ENCODE measurements at regions not wholly inside any gene's neighbourhood (a gene's known extent, or its start where the extent isn't known, plus 50 kb on each side); places are given as distances from the start of the nearest gene placed in this dataset.
"Not testable (repeated sequence)": the region's sequence is repeated elsewhere in the genome, so short reads cannot be mapped to it uniquely, and the experiment has no call there.

- DNase-seq (ENCODE audit: low read depth) = not testable (repeated sequence)
Measured at GRCh38 chr21:15477773-15478172, 252.0 kb upstream of the USP25 start.

GRCh38 chr21:15480160-15480559 is 249.6 kb upstream of the USP25 start:
- DNase-seq (ENCODE audit: low read depth) = no peak

DNA sequence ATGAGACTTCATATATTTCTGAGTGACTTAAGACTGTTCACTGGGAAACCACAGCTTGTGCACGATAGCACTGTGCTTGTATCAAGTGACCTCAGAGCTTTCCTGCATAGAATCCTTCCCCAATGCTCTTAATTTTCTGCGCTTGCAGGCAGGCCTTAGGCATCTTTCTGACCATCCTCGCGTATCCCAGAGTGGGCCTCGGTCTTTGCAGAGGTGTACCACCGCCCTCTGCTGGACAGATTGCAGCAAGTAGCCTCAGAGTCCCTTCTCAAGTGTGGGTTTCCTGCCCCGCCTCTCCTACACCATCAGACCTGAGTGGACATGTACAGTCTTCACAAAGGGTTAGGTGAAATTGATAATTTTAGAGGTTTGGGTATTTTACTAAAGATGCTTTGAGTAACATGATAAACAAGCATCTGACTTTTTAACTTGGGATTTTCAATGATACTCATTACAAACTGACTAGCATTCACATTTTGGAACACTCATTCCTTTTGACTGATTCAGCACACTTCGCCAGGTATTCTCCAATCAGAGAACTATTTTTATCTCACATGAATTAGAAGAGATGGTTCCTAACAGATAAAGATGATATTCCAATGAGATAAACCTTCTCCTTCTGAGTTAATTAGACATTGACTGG is 246.5 kb upstream of the USP25 start:
- DNase-seq (ENCODE audit: low read depth) = peak; percentile 60

GRCh38 chr21:15486460-15487195 is 243.2 kb upstream of the USP25 start:
- no peak for DNase-seq (ENCODE audit: low read depth)

GRCh38 chr21:15487196-15487550 is 242.6 kb upstream of the USP25 start:
- no peak for DNase-seq (ENCODE audit: low read depth)

DNA sequence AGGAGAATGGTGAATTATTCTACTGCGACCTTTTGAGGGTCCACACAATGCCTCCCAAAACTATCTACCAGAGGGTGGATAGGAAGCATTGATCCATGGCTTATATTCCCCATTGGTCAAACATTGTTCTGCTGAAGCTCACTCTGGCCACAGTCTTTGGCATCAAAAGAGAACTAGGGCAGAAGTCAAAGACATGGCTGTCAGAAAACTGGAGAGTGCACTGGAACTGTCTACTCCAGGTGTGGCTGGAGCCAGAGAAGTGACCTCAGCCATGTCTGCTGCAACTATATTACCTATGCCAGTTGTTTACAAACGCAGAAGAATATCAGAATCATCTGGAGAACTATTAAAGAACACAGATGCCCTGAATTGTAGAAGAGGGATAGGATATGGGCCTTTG is 238.7 kb upstream of the USP25 start:
- DNase-seq (ENCODE audit: low read depth) = no peak

DNA sequence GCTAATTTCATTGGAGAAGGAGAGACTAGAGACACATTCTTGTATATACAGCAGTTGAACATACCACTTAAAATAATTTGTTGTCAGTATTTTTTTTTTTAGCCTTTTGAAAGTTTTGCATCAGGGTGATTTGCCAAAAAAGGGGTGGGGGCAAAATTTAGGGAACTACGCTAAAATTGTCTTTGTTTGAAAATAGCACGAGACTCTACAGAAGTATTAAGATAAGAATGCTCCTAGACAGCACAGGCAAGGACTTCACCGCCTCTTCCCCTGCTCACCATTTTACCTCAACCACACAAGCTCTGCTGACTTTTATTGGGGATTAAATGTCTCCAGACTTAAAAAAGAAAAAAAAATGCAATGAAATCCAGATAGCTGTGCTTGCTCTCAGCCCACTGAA is 236.1 kb upstream of the USP25 start:
- no peak for DNase-seq (ENCODE audit: low read depth)

GRCh38 chr21:15494481-15494880 is 235.3 kb upstream of the USP25 start:
- no peak for DNase-seq (ENCODE audit: low read depth)

DNA sequence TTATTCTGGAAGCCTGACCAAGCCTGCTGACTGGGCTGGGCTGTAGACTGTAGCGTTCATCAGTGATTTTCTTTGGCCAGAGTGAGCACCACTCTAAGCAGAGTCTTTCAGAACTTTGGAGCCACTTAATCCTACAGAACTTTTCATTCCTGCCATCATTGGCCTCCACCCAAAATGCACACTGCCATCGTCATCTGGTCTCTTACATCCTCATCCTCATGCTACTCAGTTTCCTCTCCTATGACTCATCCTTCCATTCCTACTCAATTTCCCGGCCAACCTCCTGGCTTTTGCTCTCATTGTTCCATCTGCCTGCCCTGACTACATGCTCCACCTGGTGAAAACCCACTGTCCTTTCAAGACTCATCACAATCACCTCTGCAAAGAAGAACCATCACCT is 233.8 kb upstream of the USP25 start:
- no peak for DNase-seq (ENCODE audit: low read depth)

GRCh38 chr21:15496911-15497310 is 232.9 kb upstream of the USP25 start:
- DNase-seq (ENCODE audit: low read depth) = no peak

DNA sequence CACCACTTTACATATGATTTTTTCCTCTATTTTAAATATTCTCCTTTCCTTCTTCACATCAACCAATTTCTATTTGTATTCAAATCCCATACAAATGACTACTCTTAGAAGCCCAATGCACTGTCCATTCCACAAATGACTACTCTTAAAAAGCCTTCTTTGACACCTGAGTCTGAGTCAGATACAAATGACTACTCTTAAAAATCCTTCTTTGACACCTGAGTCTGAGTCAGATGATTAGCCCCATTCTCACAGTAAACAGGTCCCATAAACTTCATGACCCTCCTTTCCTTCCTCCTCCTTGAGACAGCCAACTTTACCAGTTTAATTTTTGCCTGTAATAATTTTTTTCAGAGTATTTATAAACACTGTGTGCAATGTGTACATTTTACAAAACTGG is 231.3 kb upstream of the USP25 start:
- no peak for DNase-seq (ENCODE audit: low read depth)

DNA sequence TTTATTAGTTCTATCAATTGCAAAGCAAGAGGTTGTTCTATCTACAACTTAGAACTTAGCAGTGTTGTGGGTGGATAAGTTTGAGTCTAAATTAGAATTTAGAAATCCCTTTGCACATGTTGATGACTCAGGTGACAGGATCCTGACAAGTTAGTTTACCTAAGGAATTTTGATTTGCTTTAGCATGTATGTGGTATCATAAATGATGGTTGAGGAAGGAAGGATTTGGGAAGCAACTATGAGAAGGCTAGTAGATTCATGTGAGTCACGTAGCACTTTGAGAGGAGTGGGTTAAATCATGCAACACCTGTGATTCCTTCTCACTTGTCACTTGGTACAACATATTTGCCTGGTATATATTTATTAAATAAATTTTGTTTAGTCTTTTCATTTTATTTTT is 223.7 kb upstream of the USP25 start:
- no peak for DNase-seq (ENCODE audit: low read depth)

- no peak for DNase-seq (ENCODE audit: low read depth)
Measured at GRCh38 chr21:15508554-15508953, 221.2 kb upstream of the USP25 start.

GRCh38 chr21:15514073-15514946 is 215.5 kb upstream of the USP25 start:
- peak; percentile 4 for DNase-seq (ENCODE audit: low read depth)

DNA sequence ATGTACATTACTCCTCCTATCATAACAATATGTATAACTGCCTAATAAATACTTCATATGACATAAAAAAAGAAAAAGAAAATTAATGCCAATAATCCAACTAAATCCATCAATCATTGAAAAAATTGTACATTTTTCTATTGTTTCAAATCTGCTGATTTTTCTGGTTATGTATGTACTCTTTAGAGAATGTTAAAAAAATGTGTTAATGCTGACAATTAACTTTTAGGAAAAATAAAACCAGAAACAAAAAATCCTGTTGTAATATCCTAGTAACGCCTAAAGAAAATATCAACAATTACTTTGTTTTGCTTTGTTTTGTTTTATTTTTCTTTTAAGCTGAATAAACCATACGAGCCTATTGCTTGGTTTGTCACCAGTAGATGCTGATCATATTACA is 213.9 kb upstream of the USP25 start:
- no peak for DNase-seq (ENCODE audit: low read depth)

DNA sequence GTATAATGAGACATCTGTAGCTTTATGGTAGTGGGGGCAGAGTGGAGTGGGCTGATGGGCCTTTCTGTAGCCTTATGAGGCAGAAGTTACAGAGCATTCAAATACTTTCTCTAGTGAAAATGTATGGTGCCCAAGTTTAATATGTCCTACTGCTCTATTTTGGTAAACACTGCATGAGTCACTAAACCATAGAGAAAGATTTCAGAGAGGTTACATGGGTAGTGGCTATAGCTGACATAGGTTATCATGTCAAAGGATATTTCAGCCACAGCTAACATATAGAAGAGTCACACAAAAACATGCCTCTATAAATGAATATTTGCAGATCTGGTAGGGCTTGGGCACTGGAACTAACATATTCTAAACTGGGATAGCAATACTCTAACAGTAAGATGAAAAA is 212.4 kb upstream of the USP25 start:
- no peak for DNase-seq (ENCODE audit: low read depth)

- DNase-seq (ENCODE audit: low read depth) = no peak
Measured at GRCh38 chr21:15520811-15521643, 208.8 kb upstream of the USP25 start.

DNA sequence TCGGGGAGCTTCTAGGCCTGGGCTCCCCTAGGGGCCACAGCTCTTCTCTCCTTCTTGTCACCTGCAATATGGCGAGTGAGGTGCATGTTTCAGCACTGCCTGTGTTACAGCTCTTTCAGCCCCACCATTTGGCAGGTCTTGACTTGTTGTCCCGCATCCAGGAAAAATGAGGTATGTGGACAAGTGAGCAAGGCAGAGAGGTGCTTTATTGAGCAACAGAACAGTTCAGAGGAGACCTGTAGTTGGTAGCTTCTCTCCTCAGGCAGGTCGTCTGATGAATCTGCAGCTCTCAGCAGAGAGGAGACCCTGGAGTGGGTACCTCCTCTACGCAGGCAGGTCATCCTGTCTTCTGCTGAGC is 208.2 kb upstream of the USP25 start:
- no peak for DNase-seq (ENCODE audit: low read depth)

DNA sequence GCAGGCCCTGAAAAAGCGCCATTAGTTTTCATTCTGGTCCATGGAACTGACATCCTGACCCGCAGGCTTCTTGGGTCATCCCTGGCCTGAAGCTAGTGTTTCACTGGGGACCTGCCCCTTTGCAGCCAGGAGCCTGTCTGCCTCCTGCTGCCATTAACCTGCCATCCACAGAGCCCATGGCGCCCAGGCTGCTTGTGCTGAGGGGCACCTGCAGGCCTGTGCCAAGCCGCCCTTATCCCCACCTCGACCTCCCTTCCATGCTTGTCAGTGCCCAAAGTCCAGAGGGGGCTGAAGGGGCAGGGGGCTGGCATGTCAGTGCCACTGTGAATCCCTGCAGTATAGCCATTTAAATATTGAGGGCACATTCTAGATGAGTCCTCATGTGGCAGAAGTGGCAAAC is 207.6 kb upstream of the USP25 start:
- no peak for DNase-seq (ENCODE audit: low read depth)

GRCh38 chr21:15524855-15525254 is 204.9 kb upstream of the USP25 start:
- DNase-seq (ENCODE audit: low read depth) = no peak

- DNase-seq (ENCODE audit: low read depth) = no peak
Measured at GRCh38 chr21:15526798-15527197, 203.0 kb upstream of the USP25 start.

GRCh38 chr21:15528346-15528745 is 201.4 kb upstream of the USP25 start:
- no peak for DNase-seq (ENCODE audit: low read depth)
